Ammon's horn (tissue), 1 donor: ENCODE measurements at regions not wholly inside any gene's neighbourhood (a gene's known extent, or its start where the extent isn't known, plus 50 kb on each side); places are given as distances from the start of the nearest gene placed in this dataset.

Experiments
- DNase-seq: peaks from one replicate; pipeline ENCODE4 v3.0.0-alpha.2; 2016; ENCODE audit warnings: low spot score

GRCh38 chr10:44198780-44199097 lies 186.2 kb downstream of the CXCL12 start:
- DNase-seq: no peak

GRCh38 chr10:44198096-44198779 lies 186.7 kb downstream of the CXCL12 start:
- DNase-seq: no peak

GRCh38 chr10:44197646-44198045 lies 187.3 kb downstream of the CXCL12 start:
- DNase-seq: no peak

GRCh38 chr10:44196336-44196735 lies 188.6 kb downstream of the CXCL12 start:
- DNase-seq: no peak

GRCh38 chr10:44196008-44196320 lies 188.9 kb downstream of the CXCL12 start:
- no peak for DNase-seq

- DNase-seq: no peak
Measured at GRCh38 chr10:44195112-44196007, 189.5 kb downstream of the CXCL12 start.

- DNase-seq: no peak
Measured at GRCh38 chr10:44194435-44194834, 190.5 kb downstream of the CXCL12 start.

- no peak for DNase-seq
Measured at GRCh38 chr10:44193567-44194220, 191.2 kb downstream of the CXCL12 start.

GRCh38 chr10:44193166-44193565 lies 191.7 kb downstream of the CXCL12 start:
- no peak for DNase-seq

- no peak for DNase-seq
Measured at GRCh38 chr10:44192435-44192834, 192.5 kb downstream of the CXCL12 start.

- DNase-seq: no peak
Measured at GRCh38 chr10:44190541-44190940, 194.4 kb downstream of the CXCL12 start.

GRCh38 chr10:44186821-44187220 lies 198.1 kb downstream of the CXCL12 start:
- no peak for DNase-seq

GRCh38 chr10:44186150-44186549 lies 198.7 kb downstream of the CXCL12 start:
- no peak for DNase-seq

- DNase-seq: no peak
Measured at GRCh38 chr10:44185315-44185666, 199.6 kb downstream of the CXCL12 start.

GRCh38 chr10:44184633-44185314 lies 200.1 kb downstream of the CXCL12 start:
- DNase-seq: no peak

GRCh38 chr10:44183667-44184632 lies 200.9 kb downstream of the CXCL12 start:
- no peak for DNase-seq

- no peak for DNase-seq
Measured at GRCh38 chr10:44182909-44183308, 202.0 kb downstream of the CXCL12 start.

GRCh38 chr10:44180321-44181168 lies 204.4 kb downstream of the CXCL12 start:
- peak; percentile 69 for DNase-seq

GRCh38 chr10:44178856-44179255 lies 206.0 kb downstream of the CXCL12 start:
- no peak for DNase-seq

- no peak for DNase-seq
Measured at GRCh38 chr10:44178281-44178680, 206.6 kb downstream of the CXCL12 start.

- DNase-seq: no peak
Measured at GRCh38 chr10:44177610-44178009, 207.3 kb downstream of the CXCL12 start.
